DND-41 (cell line): ENCODE measurements at regions not wholly inside any gene's neighbourhood (a gene's known extent, or its start where the extent isn't known, plus 50 kb on each side); places are given as distances from the start of the nearest gene placed in this dataset.

Experiments used
- ATAC-seq: fragments of 200-7000 bp; cut with Tn5 transposase; 3 replicates; pipeline ENCODE4 v1.9.1; 2021; ENCODE audit warnings: low read depth; ENCODE audit not compliant: insufficient read depth
- DNase-seq: peaks from one replicate; pipeline ENCODE4 v3.0.0-alpha.2; 2020
- H2AFZ ChIP-seq: 2 replicates; pipeline ENCODE4 v1.6.0; 2012; ENCODE audit warnings: low read depth, low read length
- H3K27ac ChIP-seq: 2 replicates; pipeline ENCODE4 v1.5.1; 2012; ENCODE audit warnings: low read length, inconsistent platforms
- H3K27me3 ChIP-seq: fragments of 200-600 bp; sonication (generic); 2 replicates; pipeline ENCODE4 v1.6.0; 2012; ENCODE audit warnings: low read length, mild to moderate bottlenecking, inconsistent platforms; ENCODE audit not compliant: insufficient read depth, poor library complexity
- H3K36me3 ChIP-seq: 2 replicates; pipeline ENCODE4 v1.5.1; 2012; ENCODE audit warnings: low read length, inconsistent platforms; ENCODE audit not compliant: insufficient read depth
- H3K4me1 ChIP-seq: 2 replicates; pipeline ENCODE4 v1.5.1; 2012; ENCODE audit warnings: mild to moderate bottlenecking, low read length; ENCODE audit not compliant: insufficient read depth
- H3K4me2 ChIP-seq: 2 replicates; pipeline ENCODE4 v1.6.0; 2012; ENCODE audit warnings: mild to moderate bottlenecking, moderate library complexity, low read length, inconsistent platforms; ENCODE audit not compliant: insufficient read depth
- H3K4me3 ChIP-seq, 2 experiments: fragments of 200-600 bp in 1 of 2; shearing (Covaris generic) in 1 of 2; 2 replicates each; pipeline ENCODE4 v1.5.1; 2012 to 2016; ENCODE audit warnings: inconsistent platforms in 2 of 2, low read length in 2 of 2, mild to moderate bottlenecking in 2 of 2, low read depth in 1 of 2, moderate library complexity in 1 of 2
- H3K79me2 ChIP-seq: 2 replicates; pipeline ENCODE4 v1.6.0; 2012; ENCODE audit warnings: low read length, inconsistent platforms; ENCODE audit not compliant: insufficient read depth
- H3K9ac ChIP-seq: 2 replicates; pipeline ENCODE4 v1.6.0; 2012; ENCODE audit warnings: low read depth, mild to moderate bottlenecking, inconsistent platforms, low read length, moderate library complexity
- H3K9me3 ChIP-seq: 2 replicates; pipeline ENCODE4 v1.5.1; 2012; ENCODE audit warnings: low read length, moderate library complexity, mild to moderate bottlenecking, inconsistent platforms; ENCODE audit not compliant: insufficient read depth, severe bottlenecking
- H4K20me1 ChIP-seq: 2 replicates; pipeline ENCODE4 v1.6.0; 2012; ENCODE audit warnings: low read length; ENCODE audit not compliant: insufficient read depth
- CTCF ChIP-seq: IDR thresholded peaks from 2 replicates; pipeline ENCODE4 v1.5.1; 2012; ENCODE audit warnings: borderline replicate concordance, low read length, moderate library complexity, mild to moderate bottlenecking; ENCODE audit not compliant: poor library complexity, severe bottlenecking; ENCODE audit errors: extremely low read depth
- EZH2 ChIP-seq: IDR thresholded peaks from 3 replicates; pipeline ENCODE4 v1.6.1; 2012; ENCODE audit warnings: borderline replicate concordance, low read depth, mild to moderate bottlenecking, moderate library complexity, low read length, inconsistent platforms; ENCODE audit not compliant: severe bottlenecking

GRCh38 chr20:56760610-56761009 lies 131.5 kb downstream of the TFAP2C start:
- no peaks in the 10 kb centered on the region for H3K79me2 ChIP-seq
- no peak overlapping the region for H3K27ac ChIP-seq
- no peak overlapping the region for H2AFZ ChIP-seq
- TF ChIP-seq EZH2 (no peak), CTCF (no peak)
- no peaks in the 10 kb centered on the region for H3K36me3 ChIP-seq
- no peak for DNase-seq
- H3K4me3 ChIP-seq = no peak overlapping the region
- H3K4me2 ChIP-seq = no peak overlapping the region
- H3K27me3 ChIP-seq = no peaks in the 10 kb centered on the region
- no peaks in the 10 kb centered on the region for H3K4me1 ChIP-seq
- no peak for ATAC-seq
- no peak overlapping the region for H3K9ac ChIP-seq
- no peaks in the 10 kb centered on the region for H3K9me3 ChIP-seq
- no peaks in the 10 kb centered on the region for H4K20me1 ChIP-seq

- no peak for ATAC-seq
- Histone ChIP-seq H3K36me3 (no peaks in the 10 kb centered on the region), H3K4me2 (no peak overlapping the region), H3K27me3 (no peaks in the 10 kb centered on the region), H2AFZ (no peak overlapping the region), H3K79me2 (no peaks in the 10 kb centered on the region), H3K27ac (no peak overlapping the region), H3K9me3 (no peaks in the 10 kb centered on the region), H3K4me1 (no peaks in the 10 kb centered on the region), H3K9ac (no peak overlapping the region), H3K4me3 (no peak overlapping the region), H4K20me1 (no peaks in the 10 kb centered on the region)
- DNase-seq = no peak
- no peak for TF ChIP-seq EZH2
- no peak for TF ChIP-seq CTCF
Measured at GRCh38 chr20:56761393-56761792, 132.3 kb downstream of the TFAP2C start.

- Histone ChIP-seq H3K4me1 (no peaks in the 10 kb centered on the region), H3K27ac (no peak overlapping the region), H3K9me3 (no peaks in the 10 kb centered on the region), H4K20me1 (no peaks in the 10 kb centered on the region), H3K27me3 (no peaks in the 10 kb centered on the region), H3K4me3 (no peak overlapping the region), H3K4me2 (no peak overlapping the region), H3K9ac (no peak overlapping the region), H3K79me2 (no peaks in the 10 kb centered on the region), H3K36me3 (no peaks in the 10 kb centered on the region), H2AFZ (no peak overlapping the region)
- no peak for TF ChIP-seq CTCF
- no peak for TF ChIP-seq EZH2
- ATAC-seq (no peak), DNase-seq (no peak)
Measured at GRCh38 chr20:56762401-56762800, 133.3 kb downstream of the TFAP2C start.

- no peaks in the 10 kb centered on the region for H4K20me1 ChIP-seq
- no peaks in the 10 kb centered on the region for H3K36me3 ChIP-seq
- no peak overlapping the region for H3K27ac ChIP-seq
- H3K4me2 ChIP-seq = no peak overlapping the region
- H3K9ac ChIP-seq = no peak overlapping the region
- TF ChIP-seq CTCF (no peak), EZH2 (no peak)
- ATAC-seq = no peak
- no peaks in the 10 kb centered on the region for H3K9me3 ChIP-seq
- no peak overlapping the region for H2AFZ ChIP-seq
- no peaks in the 10 kb centered on the region for H3K4me1 ChIP-seq
- no peaks in the 10 kb centered on the region for H3K27me3 ChIP-seq
- no peaks in the 10 kb centered on the region for H3K79me2 ChIP-seq
- H3K4me3 ChIP-seq = no peak overlapping the region
- no peak for DNase-seq
Measured at GRCh38 chr20:56762829-56763228, 133.7 kb downstream of the TFAP2C start.
